Caco-2 (cell line): ENCODE measurements at regions not wholly inside any gene's neighbourhood (a gene's known extent, or its start where the extent isn't known, plus 50 kb on each side); places are given as distances from the start of the nearest gene placed in this dataset.

Source experiments
- BruUV-seq: library from RNA; stranded (reverse); fragments of 400-500 nt; replicated peaks from 2 replicates; lab custom pipeline; 2021; lab: Mats Ljungman, UMichigan
- CTCF ChIA-PET: fragments of 300-600 bp; sonication (Branson Sonifier 250); formaldehyde crosslinking; loops from one replicate; lab custom pipeline; 2022; ENCODE audit warnings: antibody characterized with exemption; lab: Charles Lee
- POLR2A ChIA-PET: fragments of 300-600 bp; sonication (Branson Sonifier 250); formaldehyde crosslinking; loops from one replicate; lab custom pipeline; 2022; ENCODE audit warnings: antibody characterized with exemption; lab: Charles Lee
- DNase-seq, 2 experiments: peaks; one replicate each; pipeline versions ENCODE4 v3.0.0 to v3.0.0-alpha.2; 2020 to 2022
- H3K27me3 ChIP-seq: replicated peaks from 2 replicates; pipeline ENCODE4 v1.6.0; 2011; ENCODE audit warnings: low read length; ENCODE audit not compliant: control insufficient read depth, insufficient read depth
- H3K36me3 ChIP-seq: 2 replicates; pipeline ENCODE4 v1.5.1; 2011; ENCODE audit warnings: low read length; ENCODE audit not compliant: control insufficient read depth, insufficient read depth
- H3K4me1 ChIP-seq: fragments of 250-450 bp; sonication (Bioruptor Pico); 2 replicates; pipeline ENCODE4 v1.5.1; 2020; ENCODE audit warnings: mild to moderate bottlenecking
- H3K4me3 ChIP-seq: 2 replicates; pipeline ENCODE4 v1.5.1; 2011; ENCODE audit warnings: low read depth, mild to moderate bottlenecking, control low read depth, low read length
- H3K9me3 ChIP-seq: fragments of 250-450 bp; sonication (Bioruptor Pico); 2 replicates; pipeline ENCODE4 v1.5.1; 2020; ENCODE audit warnings: mild to moderate bottlenecking, moderate library complexity
- H3K27ac Mint-ChIP-seq: one replicate; pipeline ENCODE4 v1.8.0; 2022; ENCODE audit warnings: mixed read lengths; ENCODE audit not compliant: unreplicated experiment
- H3K27me3 Mint-ChIP-seq: one replicate; pipeline ENCODE4 v1.8.0; 2022; ENCODE audit warnings: mixed read lengths; ENCODE audit not compliant: insufficient read depth, unreplicated experiment
- H3K36me3 Mint-ChIP-seq: one replicate; pipeline ENCODE4 v1.8.0; 2022; ENCODE audit warnings: mild to moderate bottlenecking, mixed read lengths; ENCODE audit not compliant: insufficient read depth, unreplicated experiment
- H3K4me1 Mint-ChIP-seq: one replicate; pipeline ENCODE4 v1.8.0; 2022; ENCODE audit warnings: low read depth, mixed read lengths; ENCODE audit not compliant: unreplicated experiment
- H3K4me3 Mint-ChIP-seq: one replicate; pipeline ENCODE4 v1.8.0; 2022; ENCODE audit warnings: mild to moderate bottlenecking, moderate library complexity, mixed read lengths; ENCODE audit not compliant: unreplicated experiment
- H3K9me3 Mint-ChIP-seq: one replicate; pipeline ENCODE4 v1.8.0; 2022; ENCODE audit warnings: mixed read lengths; ENCODE audit not compliant: unreplicated experiment
- CTCF ChIP-seq, 2 experiments: fragments of 200-600 bp in 1 of 2; IDR thresholded peaks; 1 replicate in 1 of 2; 2 replicates in 1 of 2; pipeline versions ENCODE4 v1.5.1 to v1.8.0; 2011 to 2022; ENCODE audit warnings: antibody characterized with exemption in 1 of 2, control low read depth in 1 of 2, inconsistent platforms in 1 of 2, low read depth in 1 of 2, low read length in 1 of 2, mild to moderate bottlenecking in 1 of 2, moderate library complexity in 1 of 2; ENCODE audit not compliant: insufficient read depth in 1 of 2, severe bottlenecking in 1 of 2, unreplicated experiment in 1 of 2
- intact Hi-C: fragments of 100-400 bp; cut with micrococcal nuclease; formaldehyde crosslinking; loops from one replicate; pipeline ENCODE4 v1.10.0; 2022; ENCODE audit not compliant: unreplicated experiment

DNA sequence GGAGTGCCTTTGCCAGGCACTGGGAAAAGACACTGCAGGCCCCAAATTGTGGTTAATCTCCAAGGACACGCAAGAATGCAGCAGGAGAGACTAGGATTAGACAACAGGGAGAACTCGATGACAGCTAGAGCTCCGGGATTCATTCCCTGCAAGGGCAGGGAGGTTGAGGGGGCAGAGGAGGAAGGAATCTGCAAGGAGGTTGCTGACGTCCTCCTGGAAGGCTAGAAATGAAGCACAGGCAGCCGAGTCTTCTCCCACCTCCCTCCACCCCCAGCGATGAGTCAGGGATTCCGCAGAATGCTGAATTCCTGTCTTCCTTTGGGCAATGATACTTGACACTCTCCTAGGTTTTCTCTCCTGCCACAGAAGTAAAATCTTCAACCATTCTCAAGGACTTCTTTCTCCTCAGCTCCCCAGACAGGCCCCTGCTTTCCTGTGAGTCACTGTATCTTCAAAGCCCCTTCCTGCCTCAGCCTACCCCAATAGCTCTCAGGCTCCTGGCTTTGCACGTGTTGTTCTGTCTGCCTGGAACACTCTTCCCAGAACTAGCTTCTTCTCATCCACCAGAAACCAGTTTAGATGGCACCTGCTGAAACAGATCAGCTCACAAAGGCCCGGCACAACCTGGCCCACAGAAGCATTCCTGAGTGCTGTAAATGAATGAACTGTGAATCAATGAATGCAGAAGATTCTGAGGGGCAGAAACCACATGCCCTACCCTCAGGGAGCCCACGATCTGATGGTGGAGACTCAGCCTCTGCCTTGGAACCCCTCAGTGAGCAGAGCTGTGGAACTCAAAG is 85.6 kb downstream of the MRPL14 start:
- Histone ChIP-seq H3K36me3 (no peaks in the 10 kb centered on the region), H3K9me3 (no peaks in the 10 kb centered on the region), H3K4me3 (no peak overlapping the region), H3K27me3 (no peaks in the 10 kb centered on the region), H3K4me1 (peaks cover 28% of the 10 kb centered on the region)
- no peaks in the 10 kb centered on the region for H3K27me3 Mint-ChIP-seq
- peaks cover under 1% of the 10 kb centered on the region for H3K4me1 Mint-ChIP-seq
- ChIA-PET CTCF (no interaction called here), POLR2A (no interaction called here)
- no TSS peak for BruUV-seq
- intact Hi-C loops: loop anchor here (5.0 kb wide), 1 partner anchor 34 kb away; no protein-coding TSS in a partner anchor
- H3K36me3 Mint-ChIP-seq: no peaks in the 10 kb centered on the region
- no peaks in the 10 kb centered on the region for H3K9me3 Mint-ChIP-seq
- DNase-seq: peak in 1 of 2 experiments; percentile 57
- no peak overlapping the region for H3K27ac Mint-ChIP-seq
- TF ChIP-seq CTCF (IDR thresholded peaks at IDR 0.05; ENCODE audit: insufficient read depth in 1 of 2, low read depth in 1 of 2, low read length in 1 of 2, severe bottlenecking in 1 of 2, unreplicated experiment in 1 of 2): no peak
- no peak overlapping the region for H3K4me3 Mint-ChIP-seq

DNA sequence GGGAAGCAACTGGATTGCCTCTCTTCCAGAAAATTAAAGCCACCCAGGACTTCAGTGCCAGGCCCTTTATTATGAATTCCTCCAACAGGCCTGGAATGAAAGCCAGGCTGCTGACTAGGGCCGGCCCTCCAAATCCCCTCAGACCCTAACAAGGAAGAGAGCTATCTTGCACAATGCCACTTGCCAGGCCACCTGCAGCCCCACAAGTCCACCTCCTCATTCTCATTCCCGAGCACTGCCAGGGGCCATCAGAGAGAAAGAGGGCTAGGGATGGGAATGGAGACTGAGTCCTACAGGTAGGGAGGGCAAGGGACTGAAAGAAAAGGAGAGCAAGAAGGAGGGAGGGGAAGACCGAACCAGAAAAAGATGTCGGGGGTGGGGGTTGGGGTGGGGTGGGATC is 86.5 kb downstream of the MRPL14 start:
- no peak for TF ChIP-seq CTCF (IDR thresholded peaks at IDR 0.05; ENCODE audit: insufficient read depth in 1 of 2, low read depth in 1 of 2, low read length in 1 of 2, severe bottlenecking in 1 of 2, unreplicated experiment in 1 of 2)
- no TSS peak for BruUV-seq
- Histone ChIP-seq H3K9me3 (no peaks in the 10 kb centered on the region), H3K27me3 (no peaks in the 10 kb centered on the region), H3K4me3 (no peak overlapping the region), H3K4me1 (peaks cover 28% of the 10 kb centered on the region), H3K36me3 (no peaks in the 10 kb centered on the region)
- Mint-ChIP-seq H3K27ac (no peak overlapping the region), H3K9me3 (no peaks in the 10 kb centered on the region), H3K4me3 (no peak overlapping the region), H3K27me3 (no peaks in the 10 kb centered on the region), H3K36me3 (no peaks in the 10 kb centered on the region), H3K4me1 (peaks cover 8% of the 10 kb centered on the region)
- ChIA-PET CTCF (interaction anchor here (0.8 kb wide), 1 partner anchor 55 kb away, joined by 4 read pairs; no protein-coding TSS in a partner anchor), POLR2A (no interaction called here)
- intact Hi-C loops: loop anchor here (5.0 kb wide), 1 partner anchor 33 kb away; no protein-coding TSS in a partner anchor
- no peak for DNase-seq

DNA sequence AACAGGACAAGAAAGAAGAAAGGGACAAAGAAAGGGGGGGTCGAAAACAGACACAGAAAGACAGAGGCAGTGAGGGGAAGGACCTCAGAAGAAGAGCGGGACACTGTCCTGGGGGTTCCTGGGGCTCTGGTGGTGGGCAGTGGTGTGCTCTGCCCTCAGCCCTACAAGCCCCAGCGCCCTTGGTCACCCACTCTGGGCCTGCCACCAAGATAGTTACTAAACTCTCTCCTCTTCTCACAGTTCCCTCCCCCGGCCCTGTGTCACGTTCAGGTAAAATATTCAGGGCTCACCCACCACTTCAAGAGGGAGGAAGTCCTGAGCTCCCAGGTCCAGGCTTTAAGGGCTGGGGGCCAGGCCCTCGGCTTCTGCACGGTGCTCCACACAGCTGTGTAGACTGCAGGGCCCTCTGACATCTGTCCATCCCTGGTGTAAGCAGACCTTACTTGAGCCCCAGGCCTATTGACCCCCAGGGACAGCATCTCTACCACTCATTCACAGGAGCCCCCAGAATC is 87.4 kb downstream of the MRPL14 start:
- no peaks in the 10 kb centered on the region for H3K36me3 ChIP-seq
- H3K9me3 Mint-ChIP-seq: no peaks in the 10 kb centered on the region
- H3K9me3 ChIP-seq: no peaks in the 10 kb centered on the region
- no peak overlapping the region for H3K27ac Mint-ChIP-seq
- H3K36me3 Mint-ChIP-seq: no peaks in the 10 kb centered on the region
- no peak overlapping the region for H3K4me3 ChIP-seq
- intact Hi-C loops: loop anchor here (5.0 kb wide), 1 partner anchor 33 kb away; no protein-coding TSS in a partner anchor
- H3K27me3 ChIP-seq: no peaks in the 10 kb centered on the region
- no peak for TF ChIP-seq CTCF (IDR thresholded peaks at IDR 0.05; ENCODE audit: insufficient read depth in 1 of 2, low read depth in 1 of 2, low read length in 1 of 2, severe bottlenecking in 1 of 2, unreplicated experiment in 1 of 2)
- H3K27me3 Mint-ChIP-seq: no peaks in the 10 kb centered on the region
- no peak overlapping the region for H3K4me3 Mint-ChIP-seq
- peaks cover 8% of the 10 kb centered on the region for H3K4me1 Mint-ChIP-seq
- CTCF ChIA-PET: interaction anchor here (0.8 kb wide), 1 partner anchor 54 kb away, joined by 4 read pairs; no protein-coding TSS in a partner anchor
- BruUV-seq: no TSS peak
- H3K4me1 ChIP-seq: peaks cover 28% of the 10 kb centered on the region
- no peak for DNase-seq
- POLR2A ChIA-PET: no interaction called here
